Liver (tissue), 7 donors: ENCODE measurements at regions not wholly inside any gene's neighbourhood (a gene's known extent, or its start where the extent isn't known, plus 50 kb on each side); places are given as distances from the start of the nearest gene placed in this dataset.
"Not testable (repeated sequence)": the region's sequence is repeated elsewhere in the genome, so short reads cannot be mapped to it uniquely, and the experiment has no call there.

Experiments used
- DNase-seq: peaks from one replicate; pipeline ENCODE4 v3.0.0-alpha.2; 2017; ENCODE audit warnings: low spot score
- H3K27ac ChIP-seq, 2 donors: one replicate each; pipeline ENCODE4 v1.7.0; 2013; ENCODE audit warnings: inconsistent platforms in 2 of 2, low read length in 2 of 2, control low read depth in 1 of 2, low read depth in 1 of 2, mild to moderate bottlenecking in 1 of 2
- H3K27me3 ChIP-seq, 4 donors: one replicate each; pipeline versions ENCODE4 v1.6.1 to v1.7.0; 2013; ENCODE audit warnings: low read length in 3 of 4, inconsistent platforms in 1 of 4, mild to moderate bottlenecking in 1 of 4, moderate library complexity in 1 of 4; ENCODE audit not compliant: control insufficient read depth in 4 of 4, insufficient read depth in 4 of 4
- H3K36me3 ChIP-seq, 4 donors: one replicate each; pipeline versions ENCODE4 v1.6.1 to v1.7.0; 2013; ENCODE audit warnings: low read length in 3 of 4, mild to moderate bottlenecking in 3 of 4, low read depth in 1 of 4, moderate library complexity in 1 of 4; ENCODE audit not compliant: control insufficient read depth in 4 of 4, insufficient read depth in 3 of 4
- H3K4me1 ChIP-seq, 4 donors: one replicate each; pipeline versions ENCODE4 v1.6.1 to v1.7.0; 2013; ENCODE audit warnings: low read length in 3 of 4, mild to moderate bottlenecking in 3 of 4, moderate library complexity in 1 of 4; ENCODE audit not compliant: control insufficient read depth in 4 of 4, insufficient read depth in 4 of 4
- H3K4me3 ChIP-seq, 3 donors: one replicate each; pipeline versions ENCODE4 v1.6.1 to v1.7.0; 2013; ENCODE audit warnings: low read length in 3 of 3, control low read depth in 1 of 3, low read depth in 1 of 3, mild to moderate bottlenecking in 1 of 3
- H3K9ac ChIP-seq, 2 donors: one replicate each; pipeline ENCODE4 v1.7.0; 2013; ENCODE audit warnings: low read length in 2 of 2, mild to moderate bottlenecking in 2 of 2, moderate library complexity in 2 of 2, control low read depth in 1 of 2, low read depth in 1 of 2
- H3K9me3 ChIP-seq, 4 donors: one replicate each; pipeline versions ENCODE4 v1.6.1 to v1.7.0; 2013; ENCODE audit warnings: low read length in 3 of 4; ENCODE audit not compliant: control insufficient read depth in 4 of 4
- EGR1 ChIP-seq, 2 donors: IDR thresholded peaks; 2 replicates each; pipeline ENCODE4 v1.6.1; 2016 to 2018; ENCODE audit warnings: antibody characterized with exemption in 2 of 2, low read depth in 2 of 2
- GABPA ChIP-seq, 2 donors: IDR thresholded peaks in 1 of 2; conservative IDR thresholded peaks in 1 of 2; 2 replicates each; pipeline ENCODE4 v1.6.1; 2016; ENCODE audit warnings: antibody characterized with exemption in 2 of 2, mild to moderate bottlenecking in 1 of 2, moderate library complexity in 1 of 2
- HNF4G ChIP-seq: IDR thresholded peaks from 2 replicates; pipeline ENCODE4 v1.6.1; 2016; ENCODE audit warnings: antibody characterized with exemption
- JUND ChIP-seq, 2 donors: IDR thresholded peaks; 2 replicates each; pipeline ENCODE4 v1.6.1; 2016; ENCODE audit warnings: antibody characterized with exemption in 2 of 2
- NR2F2 ChIP-seq: IDR thresholded peaks from 2 replicates; pipeline ENCODE4 v1.6.1; 2016; ENCODE audit warnings: antibody characterized with exemption
- RAD21 ChIP-seq, 2 donors: IDR thresholded peaks; 2 replicates each; pipeline ENCODE4 v1.6.1; 2016; ENCODE audit warnings: antibody characterized with exemption in 2 of 2, mild to moderate bottlenecking in 2 of 2
- TAF1 ChIP-seq: conservative IDR thresholded peaks from 2 replicates; pipeline ENCODE4 v1.6.1; 2016; ENCODE audit warnings: antibody characterized with exemption, mild to moderate bottlenecking
- WGBS: extraction: QIAGEN DNeasy Blood & Tissue Kit; methylation state at CpG from one replicate; pipeline ENCODE4 v1.1.7; 2013; 5-methylcytosine and 5-hydroxymethylcytosine counted together
- TF ChIP-seq, protein P1 (sequence below): IDR thresholded peaks from 2 replicates; pipeline ENCODE4 v1.6.1; 2016; ENCODE audit warnings: antibody characterized with exemption
- TF ChIP-seq, protein P2 (sequence below): IDR thresholded peaks from 2 replicates; pipeline ENCODE4 v1.6.1; 2016; ENCODE audit warnings: antibody characterized with exemption, mild to moderate bottlenecking
- donor health status: healthy.
- donor health status: healthy.
- donor health status: healthy.
- donor health status: healthy.

DNA sequence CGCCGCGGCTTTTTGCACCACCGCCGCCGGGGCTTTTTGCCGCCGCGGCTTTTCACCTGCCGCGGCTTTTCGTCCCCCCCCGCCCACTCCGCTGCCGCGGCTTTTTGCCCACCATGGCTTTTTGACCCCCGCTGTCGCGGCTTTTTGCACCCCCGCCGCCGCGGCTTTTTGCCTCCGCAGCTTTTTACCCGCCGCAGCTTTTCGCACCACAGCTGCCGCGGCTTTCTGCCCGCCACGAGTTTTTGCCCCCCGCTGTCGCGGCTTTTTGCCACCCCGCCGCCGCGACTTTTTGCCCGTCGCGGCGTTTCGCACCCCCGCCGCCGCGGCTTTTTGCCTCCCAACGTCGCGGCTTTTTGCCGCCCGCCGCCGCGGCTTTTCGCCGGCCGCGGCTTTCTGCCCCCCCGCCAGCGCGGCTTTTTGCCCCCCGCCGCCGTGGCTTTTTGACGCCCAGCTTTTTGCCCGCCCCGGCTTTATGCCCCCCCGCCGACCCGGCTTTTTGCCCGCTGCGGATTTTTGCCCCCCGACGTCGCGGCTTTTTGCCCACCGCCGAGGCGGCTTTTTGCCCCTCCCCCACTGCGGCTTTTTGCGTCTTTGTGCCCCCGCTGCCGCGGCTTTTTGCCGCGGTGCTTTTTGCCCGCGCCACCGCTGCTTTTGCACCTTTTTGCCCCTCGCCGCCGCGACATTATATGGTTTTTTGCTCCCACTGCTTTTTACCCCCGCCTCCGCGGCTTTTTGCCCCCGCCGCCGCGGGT lies 1343.6 kb downstream of the TP53TG3F start:
- H3K36me3 ChIP-seq, result no peaks in the 10 kb centered on the region
- H3K27ac ChIP-seq, result no peak overlapping the region
- DNase-seq, result no peak
- TF ChIP-seq EGR1 (IDR thresholded peaks at IDR 0.05; ENCODE audit: low read depth in 2 of 2), result no peak
- no peak for TF ChIP-seq JUND (IDR thresholded peaks at IDR 0.05)
- TF ChIP-seq, protein P1, sequence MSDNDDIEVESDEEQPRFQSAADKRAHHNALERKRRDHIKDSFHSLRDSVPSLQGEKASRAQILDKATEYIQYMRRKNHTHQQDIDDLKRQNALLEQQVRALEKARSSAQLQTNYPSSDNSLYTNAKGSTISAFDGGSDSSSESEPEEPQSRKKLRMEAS, result no peak
- TF ChIP-seq NR2F2, result no peak
- TF ChIP-seq HNF4G, result no peak
- TF ChIP-seq, protein P2, sequence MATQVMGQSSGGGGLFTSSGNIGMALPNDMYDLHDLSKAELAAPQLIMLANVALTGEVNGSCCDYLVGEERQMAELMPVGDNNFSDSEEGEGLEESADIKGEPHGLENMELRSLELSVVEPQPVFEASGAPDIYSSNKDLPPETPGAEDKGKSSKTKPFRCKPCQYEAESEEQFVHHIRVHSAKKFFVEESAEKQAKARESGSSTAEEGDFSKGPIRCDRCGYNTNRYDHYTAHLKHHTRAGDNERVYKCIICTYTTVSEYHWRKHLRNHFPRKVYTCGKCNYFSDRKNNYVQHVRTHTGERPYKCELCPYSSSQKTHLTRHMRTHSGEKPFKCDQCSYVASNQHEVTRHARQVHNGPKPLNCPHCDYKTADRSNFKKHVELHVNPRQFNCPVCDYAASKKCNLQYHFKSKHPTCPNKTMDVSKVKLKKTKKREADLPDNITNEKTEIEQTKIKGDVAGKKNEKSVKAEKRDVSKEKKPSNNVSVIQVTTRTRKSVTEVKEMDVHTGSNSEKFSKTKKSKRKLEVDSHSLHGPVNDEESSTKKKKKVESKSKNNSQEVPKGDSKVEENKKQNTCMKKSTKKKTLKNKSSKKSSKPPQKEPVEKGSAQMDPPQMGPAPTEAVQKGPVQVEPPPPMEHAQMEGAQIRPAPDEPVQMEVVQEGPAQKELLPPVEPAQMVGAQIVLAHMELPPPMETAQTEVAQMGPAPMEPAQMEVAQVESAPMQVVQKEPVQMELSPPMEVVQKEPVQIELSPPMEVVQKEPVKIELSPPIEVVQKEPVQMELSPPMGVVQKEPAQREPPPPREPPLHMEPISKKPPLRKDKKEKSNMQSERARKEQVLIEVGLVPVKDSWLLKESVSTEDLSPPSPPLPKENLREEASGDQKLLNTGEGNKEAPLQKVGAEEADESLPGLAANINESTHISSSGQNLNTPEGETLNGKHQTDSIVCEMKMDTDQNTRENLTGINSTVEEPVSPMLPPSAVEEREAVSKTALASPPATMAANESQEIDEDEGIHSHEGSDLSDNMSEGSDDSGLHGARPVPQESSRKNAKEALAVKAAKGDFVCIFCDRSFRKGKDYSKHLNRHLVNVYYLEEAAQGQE, result no peak
- 52% methylated on average over 101 of the region's 101 CpGs for WGBS
- H3K4me3 ChIP-seq, result no peak overlapping the region
- H3K27me3 ChIP-seq, result peaks cover 0 to 9% (median 0%) of the 10 kb centered on the region in 4 donors
- no peak overlapping the region for H3K9ac ChIP-seq
- H3K9me3 ChIP-seq, result peaks cover 0 to 20% (median 6%) of the 10 kb centered on the region in 4 donors
- no peaks in the 10 kb centered on the region for H3K4me1 ChIP-seq

DNA sequence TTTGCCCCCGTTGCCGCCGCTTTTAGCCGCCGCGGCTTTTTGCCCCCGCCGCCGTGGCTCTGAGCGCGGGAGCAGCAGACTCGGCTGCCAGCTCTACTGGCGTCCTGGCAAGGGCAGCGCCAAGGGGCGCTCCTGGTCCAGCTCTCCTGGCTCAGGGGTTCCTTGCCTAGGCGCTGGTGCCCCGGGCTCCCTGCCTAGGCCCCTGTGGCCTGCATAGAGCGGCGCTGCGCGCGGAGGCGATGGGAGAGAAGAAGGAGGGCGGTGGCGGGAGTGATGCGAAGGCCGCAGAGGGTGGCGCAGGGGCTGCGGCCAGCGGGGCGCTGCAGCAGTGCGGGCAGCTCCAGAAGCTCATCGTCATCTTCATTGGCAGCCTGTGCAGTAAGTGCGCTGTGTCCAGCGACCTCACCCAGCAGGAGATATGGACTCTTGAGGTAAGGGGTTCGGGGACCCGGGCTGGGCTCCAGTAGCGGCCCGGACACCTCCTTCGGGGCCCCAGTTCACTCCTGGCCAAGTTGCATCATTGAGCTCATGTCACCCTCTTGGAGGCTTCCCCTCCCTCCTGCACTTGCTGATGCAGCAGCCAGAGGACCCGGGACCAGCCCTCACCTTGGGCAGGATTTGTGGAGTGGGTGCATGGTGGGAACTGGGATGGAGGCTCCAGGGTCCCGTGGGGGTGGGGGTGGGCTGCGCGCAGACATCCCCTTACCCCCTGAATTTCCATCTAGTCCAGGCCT lies 1344.4 kb downstream of the TP53TG3F start:
- H3K9ac ChIP-seq, result no peak overlapping the region
- no peaks in the 10 kb centered on the region for H3K4me1 ChIP-seq
- H3K27ac ChIP-seq, result no peak overlapping the region
- no peak for DNase-seq
- peaks cover 0 to 20% (median 6%) of the 10 kb centered on the region in 4 donors for H3K9me3 ChIP-seq
- H3K27me3 ChIP-seq, result peaks cover 0 to 9% (median 0%) of the 10 kb centered on the region in 4 donors
- 60% methylated on average over 44 of the region's 44 CpGs for WGBS
- H3K36me3 ChIP-seq, result no peaks in the 10 kb centered on the region
- TF ChIP-seq, protein P2, result no peak
- no peak for TF ChIP-seq GABPA (IDR thresholded peaks at IDR 0.05 in 1 of 2, conservative IDR thresholded peaks at IDR 0.05 in 1 of 2)
- no peak for TF ChIP-seq TAF1
- TF ChIP-seq RAD21 (IDR thresholded peaks at IDR 0.05), result no peak
- no peak for TF ChIP-seq EGR1 (IDR thresholded peaks at IDR 0.05; ENCODE audit: low read depth in 2 of 2)
- TF ChIP-seq NR2F2, result no peak
- H3K4me3 ChIP-seq, result no peak overlapping the region

GRCh38 chr16:34806992-34807644 lies 1347.7 kb downstream of the TP53TG3F start:
- H3K36me3 ChIP-seq, H3K4me3 ChIP-seq, H3K4me1 ChIP-seq, H3K27me3 ChIP-seq, H3K27ac ChIP-seq, H3K9ac ChIP-seq, DNase-seq: not testable (repeated sequence)
- WGBS, result 45% methylated on average over 1 of the region's 1 CpG
- peaks cover 0 to 16% (median 6%) of the 10 kb centered on the region in 4 donors for H3K9me3 ChIP-seq

DNA sequence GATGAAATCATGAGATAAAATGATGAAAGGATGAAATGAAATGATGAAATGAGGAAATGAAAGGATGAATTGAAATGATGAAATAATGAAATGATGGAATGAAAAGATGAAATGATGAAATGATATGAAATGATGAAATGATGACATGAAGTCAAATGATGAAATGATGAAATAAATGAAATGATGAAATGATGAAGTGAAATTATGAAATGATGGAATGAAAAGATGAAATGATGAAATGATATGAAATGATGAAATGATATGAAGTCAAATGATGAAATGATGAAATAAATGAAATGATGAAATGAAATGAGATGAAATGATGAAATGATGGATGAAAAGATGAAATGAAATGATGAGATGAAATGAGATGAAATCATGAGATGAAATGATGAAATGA lies 1348.4 kb downstream of the TP53TG3F start:
- DNase-seq, H3K4me3 ChIP-seq, H3K9ac ChIP-seq, H3K36me3 ChIP-seq, H3K27me3 ChIP-seq, H3K27ac ChIP-seq, H3K4me1 ChIP-seq: not testable (repeated sequence)
- H3K9me3 ChIP-seq, result peaks cover 0 to 10% (median 5%) of the 10 kb centered on the region in 4 donors
